NCI-H2081 treated with DMSO at 0.1 percent for 48 hours (cell line): ENCODE measurements at regions not wholly inside any gene's neighbourhood (a gene's known extent, or its start where the extent isn't known, plus 50 kb on each side); places are given as distances from the start of the nearest gene placed in this dataset.

Source experiments
- DNase-seq: peaks from one replicate; lab custom pipeline; 2025; lab: John Stamatoyannopoulos, UW

GRCh38 chr12:17540921-17541320 lies 549.1 kb downstream of the RERGL start:
- no peak for DNase-seq

GRCh38 chr12:17528394-17528793 lies 561.6 kb downstream of the RERGL start:
- no peak for DNase-seq

GRCh38 chr12:17527021-17527420 lies 563.0 kb downstream of the RERGL start:
- no peak for DNase-seq

GRCh38 chr12:17511369-17511768 lies 578.6 kb downstream of the RERGL start:
- no peak for DNase-seq

- no peak for DNase-seq
Measured at GRCh38 chr12:17507336-17507735, 582.7 kb downstream of the RERGL start.

GRCh38 chr12:17503742-17504141 lies 586.3 kb downstream of the RERGL start:
- DNase-seq = no peak

GRCh38 chr12:17489452-17489851 lies 600.5 kb downstream of the RERGL start:
- DNase-seq = no peak

- DNase-seq = no peak
Measured at GRCh38 chr12:17478908-17479673, 610.9 kb downstream of the RERGL start.

GRCh38 chr12:17470460-17470859 lies 619.5 kb downstream of the RERGL start:
- no peak for DNase-seq

- no peak for DNase-seq
Measured at GRCh38 chr12:17459214-17459613, 630.8 kb downstream of the RERGL start.

GRCh38 chr12:17456486-17456885 lies 633.5 kb downstream of the RERGL start:
- DNase-seq = no peak

GRCh38 chr12:17438141-17438540 lies 651.9 kb downstream of the RERGL start:
- no peak for DNase-seq

GRCh38 chr12:17416748-17417147 lies 673.2 kb downstream of the RERGL start:
- no peak for DNase-seq

- no peak for DNase-seq
Measured at GRCh38 chr12:17414596-17414995, 675.4 kb downstream of the RERGL start.

GRCh38 chr12:17411662-17412061 lies 678.3 kb downstream of the RERGL start:
- DNase-seq = no peak

- no peak for DNase-seq
Measured at GRCh38 chr12:17388679-17389078, 701.3 kb downstream of the RERGL start.

- no peak for DNase-seq
Measured at GRCh38 chr12:17383321-17383720, 706.7 kb downstream of the RERGL start.

- DNase-seq = no peak
Measured at GRCh38 chr12:17381211-17381610, 708.8 kb downstream of the RERGL start.

- peak; percentile 8 for DNase-seq
Measured at GRCh38 chr12:17372508-17372907, 717.5 kb downstream of the RERGL start.

- no peak for DNase-seq
Measured at GRCh38 chr12:17371491-17372215, 718.3 kb downstream of the RERGL start.

- DNase-seq = no peak
Measured at GRCh38 chr12:17370621-17371020, 719.4 kb downstream of the RERGL start.

GRCh38 chr12:17369556-17369955 lies 720.4 kb downstream of the RERGL start:
- no peak for DNase-seq

- DNase-seq = no peak
Measured at GRCh38 chr12:17361224-17361623, 728.8 kb downstream of the RERGL start.

- no peak for DNase-seq
Measured at GRCh38 chr12:17358835-17359234, 731.2 kb downstream of the RERGL start.
